Muscle of back (tissue), 3 donors: ENCODE measurements at regions not wholly inside any gene's neighbourhood (a gene's known extent, or its start where the extent isn't known, plus 50 kb on each side); places are given as distances from the start of the nearest gene placed in this dataset.

Experiments used
- DNase-seq, 3 donors: peaks; one replicate each; pipeline versions ENCODE4 v3.0.0 to v3.0.0-alpha.2; 2013

DNA sequence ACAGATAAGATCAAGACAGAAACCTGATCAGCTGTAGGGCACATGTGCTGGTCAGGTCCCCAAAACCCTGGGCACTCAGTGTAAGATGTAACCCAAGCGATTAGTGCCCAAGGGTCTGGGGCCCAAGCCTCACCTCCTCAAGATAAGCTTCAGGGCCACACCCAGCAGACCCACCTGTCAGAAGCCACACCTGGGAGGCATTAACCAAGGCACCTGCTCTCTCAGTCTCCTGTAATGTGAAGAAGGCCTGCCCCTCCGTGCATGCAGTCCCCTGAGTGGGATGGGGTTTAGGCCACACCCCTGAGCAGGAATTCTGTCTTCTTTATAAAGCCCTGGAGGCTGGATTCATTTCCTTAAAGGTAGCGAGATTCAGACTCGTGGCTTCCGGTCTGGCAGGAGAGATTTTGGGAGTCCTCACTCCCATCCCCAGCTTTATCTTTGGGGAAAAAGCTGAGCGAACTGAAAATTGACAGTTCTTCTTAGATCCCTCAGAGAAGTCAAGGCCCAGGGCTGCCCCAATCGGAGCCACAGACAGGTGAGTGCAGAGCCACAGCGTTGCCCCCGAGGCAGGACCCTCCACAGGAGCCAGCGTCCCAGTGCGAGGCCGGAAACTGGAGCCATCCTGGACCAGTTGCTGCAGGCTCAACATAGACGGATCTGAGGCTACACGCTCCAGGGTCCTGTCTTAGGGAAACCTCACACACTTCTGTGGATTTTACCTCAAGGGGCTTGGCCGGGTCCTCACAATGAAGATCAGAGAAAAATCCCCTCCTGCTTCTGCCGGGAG, 357.6 kb upstream of the IRX4 start:
- DNase-seq, result no peak

- DNase-seq, result no peak
These were observed 356.6 kb upstream of the IRX4 start for GRCh38 chr5:2239201-2239910.

DNA sequence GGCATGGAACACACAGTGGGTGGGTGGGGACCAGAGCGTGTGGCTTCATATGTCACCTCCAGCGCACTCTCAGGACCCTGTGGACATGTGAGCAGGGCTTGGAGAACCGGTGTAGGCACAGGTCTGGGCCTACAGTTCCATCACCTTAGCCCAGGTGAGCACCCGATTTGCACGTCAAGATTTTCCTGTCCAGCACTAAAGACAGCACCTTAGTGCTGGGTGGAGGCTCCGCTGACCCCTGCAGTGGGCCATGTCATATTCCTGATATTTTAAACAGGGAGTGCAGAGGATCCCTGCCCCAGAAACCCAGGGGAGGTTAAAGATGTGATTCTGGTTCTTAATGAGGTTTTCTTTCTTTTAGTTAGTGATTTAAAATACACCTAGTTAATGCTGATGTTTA, 356.0 kb upstream of the IRX4 start:
- no peak for DNase-seq

GRCh38 chr5:2227433-2227832, 344.7 kb upstream of the IRX4 start:
- DNase-seq, result no peak

GRCh38 chr5:2224689-2225088, 342.0 kb upstream of the IRX4 start:
- DNase-seq, result no peak

DNA sequence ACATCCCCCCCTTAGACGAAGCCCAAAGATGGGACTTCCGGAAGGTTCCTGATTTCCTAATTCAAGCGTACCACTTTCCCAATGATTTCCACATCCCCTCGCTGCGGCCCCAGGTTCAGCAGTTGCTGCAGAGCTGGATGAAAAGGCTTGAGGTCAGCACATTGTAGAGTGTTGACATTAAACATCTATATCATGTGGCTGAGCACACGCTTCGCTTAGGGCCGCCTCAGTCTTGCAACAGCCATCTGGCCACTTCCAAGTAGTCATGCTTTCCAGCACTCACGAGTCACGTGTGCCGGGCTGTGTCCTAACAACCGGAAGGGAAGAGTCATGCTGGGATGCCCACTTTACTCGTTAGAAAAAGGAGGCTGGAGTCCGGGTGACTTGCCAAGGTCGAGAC, 340.6 kb upstream of the IRX4 start:
- DNase-seq, result no peak

- no peak for DNase-seq
These were observed 339.7 kb upstream of the IRX4 start for GRCh38 chr5:2222246-2222992.

DNA sequence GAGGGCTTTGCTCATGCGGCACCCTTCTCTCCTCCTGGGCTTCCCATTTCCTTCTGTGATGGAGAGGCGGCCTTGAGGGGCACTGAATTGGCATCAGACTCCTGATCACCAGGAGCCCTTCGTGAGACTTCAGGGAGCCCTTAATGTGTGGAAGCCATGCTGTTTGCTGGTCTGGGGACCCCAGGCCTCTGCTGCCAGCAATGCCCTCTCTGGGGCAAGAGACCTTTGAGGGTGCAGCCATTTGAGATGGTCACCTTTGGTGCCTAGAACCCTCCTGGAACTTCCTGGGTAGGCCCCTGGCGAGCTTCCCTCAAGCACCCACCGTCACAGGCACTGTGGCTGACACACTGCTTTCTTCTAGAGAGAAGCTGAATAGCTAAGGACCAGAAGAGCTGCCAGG, 338.7 kb upstream of the IRX4 start:
- DNase-seq, result no peak

DNA sequence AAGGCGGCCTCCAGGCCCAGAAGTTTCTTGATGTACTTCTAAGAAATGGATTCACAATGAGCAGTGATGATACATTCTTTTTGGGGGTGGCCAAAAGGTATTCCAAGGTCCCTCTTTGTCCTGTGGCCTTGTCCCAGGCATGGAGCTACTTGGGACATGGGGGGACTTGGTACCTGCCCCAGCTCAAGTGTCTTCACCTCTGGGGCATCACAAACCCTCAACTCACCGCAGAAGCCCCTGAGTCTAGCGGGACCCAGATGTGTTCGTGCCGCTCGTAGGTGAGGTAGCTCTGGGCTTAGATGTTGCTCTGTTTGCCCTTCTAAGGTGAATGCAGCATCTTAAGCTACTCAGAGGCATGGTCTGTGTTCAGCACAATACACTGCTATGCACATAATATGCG, 338.0 kb upstream of the IRX4 start:
- DNase-seq, result no peak

GRCh38 chr5:2219149-2219776, 336.5 kb upstream of the IRX4 start:
- DNase-seq, result no peak

DNA sequence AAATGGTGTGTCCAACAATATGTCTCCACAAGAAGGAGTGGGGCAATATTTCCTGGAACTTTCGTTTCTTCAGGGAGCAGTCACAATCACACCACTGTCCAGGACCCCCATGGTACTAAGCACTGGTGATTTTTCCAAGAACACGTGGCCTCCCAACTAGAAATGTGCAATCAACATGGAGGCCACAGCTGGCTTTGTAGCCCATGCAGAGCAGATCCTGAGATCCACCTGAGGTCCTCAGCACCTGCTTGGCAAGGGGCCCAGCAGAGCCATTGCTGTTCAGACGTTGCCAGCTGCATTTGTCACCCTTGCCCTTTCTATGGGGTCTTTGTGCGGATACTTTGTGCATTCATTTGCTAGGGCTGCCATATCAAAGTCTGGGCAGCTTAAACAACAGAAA, 334.5 kb upstream of the IRX4 start:
- no peak for DNase-seq

DNA sequence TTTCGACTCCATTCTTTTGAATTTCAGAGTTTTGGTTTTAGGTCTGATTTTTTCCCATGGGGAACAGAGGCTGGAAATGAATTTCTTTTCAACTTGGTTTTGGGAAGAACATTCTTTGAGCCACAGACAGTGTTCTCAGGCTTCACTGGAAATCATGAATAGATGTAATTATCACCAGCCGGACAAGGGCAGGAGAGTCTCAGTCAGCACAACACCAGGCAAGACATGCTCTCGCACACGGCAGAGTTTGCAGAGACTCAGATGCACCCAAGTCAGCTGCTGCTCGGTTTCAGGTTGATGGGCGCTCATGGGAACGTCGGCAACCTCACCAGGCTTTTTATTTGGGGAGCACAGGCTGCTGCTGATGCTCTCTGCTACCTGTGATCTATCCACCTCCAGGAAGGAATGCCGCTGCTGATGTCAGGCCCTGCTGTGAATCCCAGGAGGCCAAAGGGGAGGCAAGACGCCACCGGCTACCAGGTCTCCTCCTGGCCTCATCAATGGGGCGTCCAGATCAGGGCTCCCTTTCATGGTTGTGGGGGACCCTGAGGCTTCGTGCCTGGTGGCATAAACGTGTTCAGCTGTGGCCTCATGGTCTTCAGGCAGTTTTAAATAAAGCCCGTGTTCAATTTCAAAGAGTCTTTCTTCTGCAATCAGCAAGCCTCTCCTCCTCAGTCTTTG, 332.3 kb upstream of the IRX4 start:
- no peak for DNase-seq

GRCh38 chr5:2213121-2213730, 330.5 kb upstream of the IRX4 start:
- DNase-seq, result no peak

DNA sequence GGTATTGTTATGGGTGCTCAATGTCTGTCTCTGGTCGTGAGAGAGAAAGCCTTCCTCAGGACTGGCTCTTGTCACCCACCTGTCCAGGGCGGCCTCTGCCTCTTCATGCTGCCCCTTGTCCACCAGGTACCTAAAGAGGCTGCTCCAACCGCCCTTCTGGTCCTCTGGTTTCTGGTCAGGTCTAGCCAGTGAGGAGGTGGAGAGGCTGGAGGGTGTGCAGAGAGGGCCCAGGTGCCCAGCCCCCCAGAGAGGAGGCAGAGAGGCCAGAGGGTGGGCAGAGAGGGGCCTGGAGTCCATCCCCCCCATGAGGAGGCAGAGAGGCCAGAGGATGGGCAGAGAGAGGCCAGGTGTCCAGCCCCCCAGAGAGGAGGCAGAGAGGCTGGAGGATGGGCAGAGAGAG, 329.8 kb upstream of the IRX4 start:
- no peak for DNase-seq

- no peak for DNase-seq
These were observed 325.5 kb upstream of the IRX4 start for GRCh38 chr5:2208239-2208544.

- DNase-seq, result peak; percentile 5 to 43 (median 21)
These were observed 324.9 kb upstream of the IRX4 start for GRCh38 chr5:2207416-2208238.

DNA sequence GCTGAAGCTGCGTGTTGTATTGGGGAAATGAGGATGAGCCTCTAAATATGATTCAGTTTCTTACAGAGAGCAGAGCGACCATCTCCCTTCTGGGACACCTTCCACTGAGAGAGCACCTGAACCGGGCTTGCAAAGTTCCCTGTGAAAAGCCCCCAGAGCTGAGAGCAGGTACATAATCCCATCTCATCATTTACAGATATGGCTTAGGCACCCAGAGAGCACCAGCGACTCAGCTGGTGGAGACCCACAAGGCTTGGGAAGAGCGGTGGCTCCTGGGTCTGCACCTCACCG, 324.3 kb upstream of the IRX4 start:
- no peak for DNase-seq

DNA sequence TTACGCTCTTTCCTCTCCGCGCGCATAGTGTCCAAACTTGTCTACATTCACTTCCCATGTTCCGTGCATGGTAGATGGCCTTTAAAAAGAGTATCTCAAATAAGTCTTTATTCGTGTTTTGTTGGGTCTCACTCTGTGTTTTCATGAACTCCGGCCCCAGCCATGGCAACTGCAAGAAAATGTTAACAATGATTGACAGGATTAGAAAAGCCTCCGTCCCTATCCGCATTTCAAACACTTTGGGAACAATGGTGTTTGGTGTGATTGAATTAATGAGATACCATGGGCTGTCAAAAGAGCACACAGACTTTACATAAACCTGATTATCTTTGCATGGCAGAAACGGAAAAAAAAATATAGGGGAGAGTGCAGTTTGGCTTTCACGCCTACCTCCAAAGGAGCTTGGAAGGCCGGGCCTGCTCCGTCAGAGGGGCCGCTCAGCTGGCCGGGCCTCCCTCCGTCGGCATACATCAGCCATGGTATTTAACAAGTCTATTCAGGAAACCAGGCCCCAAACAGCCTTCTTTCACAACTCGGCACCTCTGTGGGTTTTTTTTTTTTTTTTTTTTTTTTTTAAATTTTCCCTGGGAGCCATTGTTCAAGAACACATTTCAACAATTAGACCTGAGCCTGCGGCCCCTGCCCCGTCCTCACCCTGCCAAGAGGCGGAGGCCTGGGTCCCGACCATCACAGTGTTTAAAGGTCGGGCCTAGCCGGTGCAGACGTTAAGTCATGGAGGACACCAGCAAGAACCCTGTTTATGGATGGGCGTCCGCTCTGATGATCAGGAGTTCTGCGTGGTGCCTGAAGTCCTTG, 323.8 kb upstream of the IRX4 start:
- no peak for DNase-seq

DNA sequence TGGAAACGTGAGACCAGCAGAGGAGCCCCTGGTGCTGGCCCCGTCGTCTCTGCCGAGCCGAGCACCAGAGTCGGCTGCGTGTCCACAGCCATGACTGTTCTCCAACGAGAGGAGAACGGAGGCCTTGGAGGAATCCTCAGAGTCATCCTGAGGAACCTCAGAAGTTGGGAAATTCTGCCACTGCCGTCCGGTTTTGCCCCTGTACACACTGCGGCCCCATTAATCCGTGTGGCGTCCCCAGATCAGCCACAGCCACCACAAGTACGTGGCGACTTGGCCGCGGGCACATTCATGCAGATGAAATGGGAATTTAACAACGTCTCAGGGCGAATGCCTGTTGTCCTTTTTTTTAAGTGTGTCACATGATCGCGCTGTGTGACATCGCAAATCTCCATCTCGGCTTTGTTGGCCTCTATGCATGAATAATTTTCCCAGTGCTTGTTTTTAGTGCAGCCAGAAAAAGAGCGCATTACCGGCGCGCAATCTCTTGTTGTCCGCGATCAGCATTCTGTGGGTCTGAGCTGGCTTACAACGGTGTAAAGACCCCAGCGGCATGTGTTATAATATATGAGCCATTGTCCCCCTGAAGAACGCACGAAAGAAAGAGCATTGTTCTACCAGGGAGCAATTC, 323.0 kb upstream of the IRX4 start:
- no peak for DNase-seq
